Heart left ventricle (tissue), 16 donors: ENCODE measurements at regions not wholly inside any gene's neighbourhood (a gene's known extent, or its start where the extent isn't known, plus 50 kb on each side); places are given as distances from the start of the nearest gene placed in this dataset.

Source experiments
- ATAC-seq, 4 donors: fragments of 200-7000 bp; cut with Tn5 transposase; one replicate each; pipeline ENCODE4 v1.9.1; 2020 to 2022; ENCODE audit warnings: moderate library complexity in 4 of 4, mild to moderate bottlenecking in 3 of 4, moderate number of reproducible peaks in 1 of 4
- DNase-seq, 5 donors: peaks; one replicate each; pipeline ENCODE4 v3.0.0-alpha.2; 2020
- H3K27ac ChIP-seq, 12 donors: fragments of 200-600 bp; sonication (generic) in 4 of 12; one replicate each; pipeline versions ENCODE4 v1.5.0 to v1.8.0; 2016 to 2022; ENCODE audit warnings: mild to moderate bottlenecking in 2 of 12
- H3K27me3 ChIP-seq, 9 donors: fragments of 200-600 bp; sonication (generic) in 2 of 9; one replicate each; pipeline versions ENCODE4 v1.5.1 to v1.8.0; 2016 to 2022; ENCODE audit warnings: mild to moderate bottlenecking in 3 of 9
- H3K36me3 ChIP-seq, 9 donors: fragments of 200-600 bp; sonication (generic) in 2 of 9; one replicate each; pipeline versions ENCODE4 v1.5.0 to v1.8.0; 2018 to 2022; ENCODE audit warnings: mild to moderate bottlenecking in 2 of 9
- H3K4me1 ChIP-seq, 12 donors: fragments of 200-600 bp; sonication (generic) in 4 of 12; one replicate each; pipeline versions ENCODE4 v1.5.0 to v1.8.0; 2016 to 2022; ENCODE audit warnings: mild to moderate bottlenecking in 3 of 12
- H3K4me3 ChIP-seq, 12 donors: fragments of 200-600 bp; sonication (generic) in 4 of 12; one replicate each; pipeline versions ENCODE4 v1.5.0 to v1.8.0; 2017 to 2022; ENCODE audit warnings: mild to moderate bottlenecking in 9 of 12, moderate library complexity in 4 of 12
- H3K9me3 ChIP-seq, 12 donors: fragments of 200-600 bp; sonication (generic) in 4 of 12; one replicate each; pipeline versions ENCODE4 v1.5.0 to v1.8.0; 2016 to 2022; ENCODE audit warnings: mild to moderate bottlenecking in 1 of 12
- CTCF ChIP-seq, 12 donors: fragments of 200-600 bp; sonication (generic) in 4 of 12; IDR thresholded peaks; one replicate each; pipeline versions ENCODE4 v1.5.0 to v1.8.0; 2018 to 2022; ENCODE audit warnings: antibody characterized with exemption in 12 of 12, mild to moderate bottlenecking in 5 of 12
- POLR2A ChIP-seq, 2 donors: fragments of 450-650 bp; IDR thresholded peaks; one replicate each; pipeline ENCODE4 v1.6.1; 2017; ENCODE audit warnings: antibody characterized with exemption in 2 of 2, mild to moderate bottlenecking in 2 of 2, moderate library complexity in 2 of 2
- WGBS, 4 donors: extraction: QIAGEN DNeasy Blood & Tissue Kit in 2 of 4; methylation state at CpG; one replicate each; pipeline versions ENCODE4 v1.1.5 to v1.1.7; 2013 to 2018; 5-methylcytosine and 5-hydroxymethylcytosine counted together
- intact Hi-C, 10 donors: fragments of 100-400 bp; cut with DNase I; formaldehyde crosslinking; loops; one replicate each; pipeline versions ENCODE4 v1.11.1 to v1.14.2; 2022
- donor health status: ischemic (EF 13 %, LVEDD 7.1; RV severe dilation, severe dysfunction).
- donor health status: healthy with polysubstance abuse.
- donor health status: DM: no; HTN: yes; CAD: no.
- donor health status: DM: no; HTN: no; CAD: no.
- donor health status: ischemic (EF 25% LVEDD 6.9; RV normal size, moderate dysfunction).
- donor health status: ischemic (EF 25% LVEDD 5.7; RV mildly dilated, moderate dysfunction).
- donor health status: healthy.
- donor health status: DM: yes; HTN: yes; CAD: no.
- donor health status: ischemic (EF 35%, LVEDD 5.7; RV mildly dilated, moderate dysfunction).
- donor health status: nonischemic (EF 11% LVEDD 7.7; RV severe dilation, severe dysfunction).
- donor health status: DM: yes; HTN: yes; CAD: no.
- donor health status: PGD.
- donor health status: ischemic (EF 29% LVEDD 5.4; RV normal size, mild dysfunction).
- donor health status: nonischemic (EF 23%, LVEDD 6.1; RV moderate dilation, normal function).

- WGBS, 4 donors, result 79 to 87% (median 84%) methylated on average over 4 of the region's 4 CpGs
- Histone ChIP-seq H3K36me3 (no peaks in the 10 kb centered on the region), H3K27ac (no peak overlapping the region), H3K27me3 (peaks cover 0 to 11% (median 0%) of the 10 kb centered on the region in 9 donors), H3K4me1 (no peaks in the 10 kb centered on the region), H3K9me3 (no peaks in the 10 kb centered on the region), H3K4me3 (no peak overlapping the region)
- intact Hi-C loops, result no loop called here
- no peak for DNase-seq
- TF ChIP-seq POLR2A (IDR thresholded peaks at IDR 0.05) (no peak), CTCF (IDR thresholded peaks at IDR 0.05) (no peak)
- ATAC-seq, result peak in 1 of 4 donors; percentile 12
Measured at GRCh38 chr21:41561701-41562100, 53.7 kb upstream of the TMPRSS2 start.

- Histone ChIP-seq H3K9me3 (no peaks in the 10 kb centered on the region), H3K27me3 (peaks cover 0 to 5% (median 0%) of the 10 kb centered on the region in 9 donors), H3K27ac (no peak overlapping the region), H3K4me1 (no peaks in the 10 kb centered on the region), H3K4me3 (no peak overlapping the region), H3K36me3 (no peaks in the 10 kb centered on the region)
- WGBS, 4 donors, result 51 to 67% (median 60%) methylated on average over 9 of the region's 9 CpGs
- TF ChIP-seq CTCF (IDR thresholded peaks at IDR 0.05) (no peak), POLR2A (IDR thresholded peaks at IDR 0.05) (no peak)
- intact Hi-C loops, result no loop called here
- ATAC-seq (peak in 1 of 4 donors; percentile 6), DNase-seq (no peak)
Measured at GRCh38 chr21:41560661-41561158, 52.8 kb upstream of the TMPRSS2 start.

GRCh38 chr21:41559658-41560631 lies 52.0 kb upstream of the TMPRSS2 start:
- no peaks in the 10 kb centered on the region for H3K9me3 ChIP-seq
- DNase-seq (no peak), ATAC-seq (peak in 1 of 4 donors; percentile 57)
- intact Hi-C loops, result no loop called here
- peaks cover 0 to 5% (median 0%) of the 10 kb centered on the region in 9 donors for H3K27me3 ChIP-seq
- H3K27ac ChIP-seq, result no peak overlapping the region
- peaks cover 0 to 2% (median 0%) of the 10 kb centered on the region in 12 donors for H3K4me1 ChIP-seq
- H3K4me3 ChIP-seq, result no peak overlapping the region
- WGBS, 4 donors, result 47 to 63% (median 54%) methylated on average over 15 of the region's 15 CpGs
- no peaks in the 10 kb centered on the region for H3K36me3 ChIP-seq
- no peak for TF ChIP-seq POLR2A (IDR thresholded peaks at IDR 0.05)
- TF ChIP-seq CTCF (IDR thresholded peaks at IDR 0.05), result no peak

- intact Hi-C loops, result no loop called here
- Histone ChIP-seq H3K36me3 (no peaks in the 10 kb centered on the region), H3K4me3 (no peak overlapping the region), H3K27ac (no peak overlapping the region), H3K27me3 (peaks cover 0 to 5% (median 0%) of the 10 kb centered on the region in 9 donors), H3K9me3 (no peaks in the 10 kb centered on the region), H3K4me1 (peaks cover 0 to 6% (median 0%) of the 10 kb centered on the region in 12 donors)
- ATAC-seq (no peak), DNase-seq (no peak)
- no peak for TF ChIP-seq POLR2A (IDR thresholded peaks at IDR 0.05)
- no peak for TF ChIP-seq CTCF (IDR thresholded peaks at IDR 0.05)
Measured at GRCh38 chr21:41558842-41559241, 50.9 kb upstream of the TMPRSS2 start.
